Endothelial cell of umbilical vein (primary cell): ENCODE measurements at regions not wholly inside any gene's neighbourhood (a gene's known extent, or its start where the extent isn't known, plus 50 kb on each side); places are given as distances from the start of the nearest gene placed in this dataset.

Experiments
- BruUV-seq: library from RNA; stranded (reverse); fragments of 400-500 nt; replicated peaks from 2 replicates; lab custom pipeline; 2021; lab: Mats Ljungman, UMichigan
- CTCF ChIA-PET: fragments of 300-600, 350-600 bp; sonication (Branson Sonifier 250); formaldehyde crosslinking; loops from one replicate; lab custom pipeline; 2021; ENCODE audit warnings: antibody characterized with exemption, inconsistent platforms; lab: Charles Lee
- POLR2A ChIA-PET: fragments of 300-600, 350-600 bp; sonication (Branson Sonifier 250); formaldehyde crosslinking; loops from one replicate; lab custom pipeline; 2021; ENCODE audit warnings: antibody characterized with exemption, inconsistent platforms; lab: Charles Lee
- DNase-seq: peaks from one replicate; pipeline ENCODE4 v3.0.0-alpha.2; 2011; ENCODE audit warnings: low read depth, low spot score
- FAIRE-seq: peaks from 2 replicates; lab custom pipeline; 2011; peaks lifted over from hg19 to GRCh38; lab: Jason Lieb, UNC
- H2AFZ ChIP-seq: 2 replicates; pipeline ENCODE4 v1.6.0; 2012; ENCODE audit warnings: low read depth, low read length, control low read depth, inconsistent platforms
- H3K27ac ChIP-seq: 2 replicates; pipeline ENCODE4 v1.5.1; 2011; ENCODE audit warnings: low read depth, mild to moderate bottlenecking, control low read depth, low read length, moderate library complexity; ENCODE audit not compliant: insufficient read depth
- H3K27me3 ChIP-seq, 2 experiments: 2 replicates each; pipeline versions ENCODE4 v1.6.0 to v1.6.1; 2011; ENCODE audit warnings: low read length in 2 of 2, mixed read lengths in 1 of 2; ENCODE audit not compliant: control insufficient read depth in 2 of 2, insufficient read depth in 2 of 2
- H3K36me3 ChIP-seq, 2 experiments: 2 replicates in 1 of 2; 3 replicates in 1 of 2; pipeline ENCODE4 v1.5.1; 2011; ENCODE audit warnings: low read length in 2 of 2, mild to moderate bottlenecking in 1 of 2, moderate library complexity in 1 of 2; ENCODE audit not compliant: control insufficient read depth in 2 of 2, insufficient read depth in 2 of 2; ENCODE audit errors: extremely low read depth in 1 of 2
- H3K4me1 ChIP-seq: 3 replicates; pipeline ENCODE4 v1.5.1; 2011; ENCODE audit warnings: mild to moderate bottlenecking, low read length; ENCODE audit not compliant: control insufficient read depth, insufficient read depth; ENCODE audit errors: extremely low read depth
- H3K4me2 ChIP-seq: 2 replicates; pipeline ENCODE4 v1.6.1; 2011; ENCODE audit warnings: low read length, control low read depth, mixed read lengths; ENCODE audit not compliant: insufficient read depth
- H3K4me3 ChIP-seq, 3 experiments: fragments of 200-600 bp in 1 of 3; sonication (generic), shearing (Covaris generic) in 1 of 3; replicated peaks in 1 of 3; 2 replicates each; pipeline ENCODE4 v1.5.1; 2011 to 2016; ENCODE audit warnings: control low read depth in 3 of 3, low read length in 3 of 3, mild to moderate bottlenecking in 2 of 3, inconsistent platforms in 1 of 3, low read depth in 1 of 3, moderate library complexity in 1 of 3; ENCODE audit not compliant: insufficient read depth in 1 of 3
- H3K79me2 ChIP-seq: 2 replicates; pipeline ENCODE4 v1.6.0; 2012; ENCODE audit warnings: low read length, inconsistent platforms; ENCODE audit not compliant: control insufficient read depth, insufficient read depth
- H3K9ac ChIP-seq: replicated peaks from 2 replicates; pipeline ENCODE3; 2011; ENCODE audit warnings: low read length, control low read depth; ENCODE audit not compliant: insufficient read depth; ENCODE audit errors: extremely low read depth
- H3K9me1 ChIP-seq: replicated peaks from 3 replicates; pipeline ENCODE4 v1.6.0; 2011; ENCODE audit warnings: mild to moderate bottlenecking, low read length; ENCODE audit not compliant: control insufficient read depth, insufficient read depth; ENCODE audit errors: extremely low read depth
- H3K9me3 ChIP-seq: replicated peaks from 2 replicates; pipeline ENCODE4 v1.5.1; 2012; ENCODE audit warnings: low read length, inconsistent platforms; ENCODE audit not compliant: control insufficient read depth, insufficient read depth
- H4K20me1 ChIP-seq: replicated peaks from 2 replicates; pipeline ENCODE3; 2011; ENCODE audit warnings: mild to moderate bottlenecking, low read length; ENCODE audit not compliant: control insufficient read depth, insufficient read depth; ENCODE audit errors: extremely low read depth
- CTCF ChIP-seq, 2 donors: IDR thresholded peaks; 1 replicate in 1 of 2; 2 replicates in 1 of 2; pipeline ENCODE4 v1.5.1; 2011; ENCODE audit warnings: low read length in 2 of 2, mild to moderate bottlenecking in 2 of 2, moderate library complexity in 2 of 2, control low read depth in 1 of 2, inconsistent platforms in 1 of 2, low read depth in 1 of 2; ENCODE audit not compliant: insufficient read depth in 1 of 2; ENCODE audit errors: extremely low read depth in 1 of 2
- EZH2 ChIP-seq: IDR thresholded peaks from 2 replicates; pipeline ENCODE4 v1.6.1; 2012; ENCODE audit warnings: borderline replicate concordance, low read depth, mild to moderate bottlenecking, moderate library complexity, low read length, inconsistent platforms; ENCODE audit not compliant: severe bottlenecking
- FOS ChIP-seq: IDR thresholded peaks from 2 replicates; pipeline ENCODE4 v1.6.1; 2011; ENCODE audit warnings: mild to moderate bottlenecking, low read length, moderate library complexity, borderline replicate concordance; ENCODE audit not compliant: insufficient read depth
- GATA2 ChIP-seq: IDR thresholded peaks from 2 replicates; pipeline ENCODE4 v1.7.0; 2011; ENCODE audit warnings: low read depth, mild to moderate bottlenecking, moderate library complexity, mixed read lengths, low read length; ENCODE audit not compliant: insufficient read length, insufficient read depth
- JUN ChIP-seq: IDR thresholded peaks from 2 replicates; pipeline ENCODE4 v1.6.1; 2011; ENCODE audit warnings: borderline replicate concordance, low read depth; ENCODE audit not compliant: insufficient read length, insufficient read depth
- MAX ChIP-seq: IDR thresholded peaks from 2 replicates; pipeline ENCODE4 v1.6.1; 2011; ENCODE audit not compliant: insufficient read depth, insufficient read length
- MYC ChIP-seq: IDR thresholded peaks from one replicate; pipeline ENCODE4 v1.6.1; 2011; ENCODE audit warnings: mild to moderate bottlenecking, low read depth, low read length
- POLR2A ChIP-seq: IDR thresholded peaks from 2 replicates; pipeline ENCODE4 v1.6.1; 2012; ENCODE audit warnings: low read depth, mild to moderate bottlenecking, control low read depth, low read length
- POLR2AphosphoS5 ChIP-seq: IDR thresholded peaks from 2 replicates; pipeline ENCODE4 v1.6.1; 2012; ENCODE audit warnings: low read depth, mild to moderate bottlenecking, control low read depth, low read length, moderate library complexity; ENCODE audit not compliant: insufficient read depth
- dilution Hi-C: fragments of 300-500 bp; cut with MboI; formaldehyde crosslinking; loops from one replicate; pipeline ENCODE4 v1.15.0; 2019; ENCODE audit warnings: low sequenced_read_pairs; ENCODE audit not compliant: extremely low pct_ligation_motif_present
- intact Hi-C: fragments of 100-400 bp; cut with micrococcal nuclease; formaldehyde crosslinking; loops from one replicate; pipeline ENCODE4 v1.10.0; 2022

GRCh38 chr14:22314183-22314820, 274.7 kb downstream of the DAD1 start:
- Histone ChIP-seq H3K9ac (no peak overlapping the region), H3K27ac (no peak overlapping the region), H3K36me3 (no peaks in the 10 kb centered on the region), H3K4me2 (no peak overlapping the region), H3K9me3 (no peaks in the 10 kb centered on the region), H3K9me1 (no peaks in the 10 kb centered on the region), H3K27me3 (peaks cover 7 to 10% of the 10 kb centered on the region in 2 experiments), H3K4me3 (no peak overlapping the region), H4K20me1 (no peaks in the 10 kb centered on the region), H3K4me1 (no peaks in the 10 kb centered on the region), H2AFZ (no peak overlapping the region), H3K79me2 (no peaks in the 10 kb centered on the region)
- FAIRE-seq = peak; percentile 88
- intact Hi-C loops (loop anchor here (1.0 to 10.0 kb wide), 3 partner anchors 61 to 400 kb away; no protein-coding TSS in a partner anchor), dilution Hi-C loops (no loop called here)
- DNase-seq = peak; percentile 54
- ChIA-PET POLR2A (no interaction called here), CTCF (interaction anchor here (0.6 to 3.0 kb wide), 8 partner anchors 8 to 93 kb away, joined by 3 to 32 read pairs (median 4); no protein-coding TSS in a partner anchor)
- no TSS peak for BruUV-seq
- TF ChIP-seq GATA2 (no peak), CTCF (IDR thresholded peaks at IDR 0.05; ENCODE audit: extremely low read depth in 1 of 2, insufficient read depth in 1 of 2, low read depth in 1 of 2, low read length in 2 of 2) (peak; percentile 64 to 72)

- Histone ChIP-seq H3K9me1 (no peaks in the 10 kb centered on the region), H3K27me3 (peaks cover 3 to 7% of the 10 kb centered on the region in 2 experiments), H3K27ac (no peak overlapping the region), H2AFZ (no peak overlapping the region), H3K36me3 (no peaks in the 10 kb centered on the region), H3K9ac (no peak overlapping the region), H3K4me1 (no peaks in the 10 kb centered on the region), H3K4me2 (no peak overlapping the region), H3K4me3 (no peak overlapping the region), H4K20me1 (no peaks in the 10 kb centered on the region), H3K9me3 (no peaks in the 10 kb centered on the region), H3K79me2 (no peaks in the 10 kb centered on the region)
- no TSS peak for BruUV-seq
- intact Hi-C loops = loop anchor here (10.0 kb wide), 2 partner anchors 88 to 398 kb away; no protein-coding TSS in a partner anchor
- POLR2A ChIA-PET = no interaction called here
- FAIRE-seq (no peak), DNase-seq (no peak)
- CTCF ChIA-PET = interaction anchor here (1.3 to 3.0 kb wide), 2 partner anchors 25 to 62 kb away, joined by 6 to 32 read pairs; no protein-coding TSS in a partner anchor
- dilution Hi-C loops = no loop called here
- no peak for TF ChIP-seq MAX
- TF ChIP-seq POLR2AphosphoS5 = no peak
- no peak for TF ChIP-seq JUN
- no peak for TF ChIP-seq CTCF (IDR thresholded peaks at IDR 0.05; ENCODE audit: extremely low read depth in 1 of 2, insufficient read depth in 1 of 2, low read depth in 1 of 2, low read length in 2 of 2)
- no peak for TF ChIP-seq EZH2
- TF ChIP-seq POLR2A = no peak
- TF ChIP-seq FOS = no peak
- no peak for TF ChIP-seq MYC
- no peak for TF ChIP-seq GATA2
These were observed 275.7 kb downstream of the DAD1 start for GRCh38 chr14:22313172-22313801.
